ENCODE measurements at regions not wholly inside any gene's neighbourhood (a gene's known extent, or its start where the extent isn't known, plus 50 kb on each side); places are given as distances from the start of the nearest gene placed in this dataset.

- no peak for DNase-seq
These were observed 70.0 kb upstream of the RAD23B start for GRCh38 chr9:107213080-107213479.

GRCh38 chr9:107213561-107214028 is 69.5 kb upstream of the RAD23B start:
- DNase-seq, result no peak

GRCh38 chr9:107214381-107214780 is 68.7 kb upstream of the RAD23B start:
- no peak for DNase-seq

GRCh38 chr9:107214915-107215314 is 68.2 kb upstream of the RAD23B start:
- no peak for DNase-seq

- DNase-seq, result no peak
These were observed 67.7 kb upstream of the RAD23B start for GRCh38 chr9:107215381-107215780.

GRCh38 chr9:107216329-107216728 is 66.8 kb upstream of the RAD23B start:
- no peak for DNase-seq

- no peak for DNase-seq
These were observed 64.1 kb upstream of the RAD23B start for GRCh38 chr9:107218829-107219485.

- no peak for DNase-seq
These were observed 63.5 kb upstream of the RAD23B start for GRCh38 chr9:107219486-107220077.

- no peak for DNase-seq
These were observed 61.8 kb upstream of the RAD23B start for GRCh38 chr9:107221321-107221720.

- no peak for DNase-seq
These were observed 61.0 kb upstream of the RAD23B start for GRCh38 chr9:107222020-107222522.

- no peak for DNase-seq
These were observed 59.7 kb upstream of the RAD23B start for GRCh38 chr9:107223381-107223780.

GRCh38 chr9:107224252-107224651 is 58.8 kb upstream of the RAD23B start:
- no peak for DNase-seq

GRCh38 chr9:107226421-107226820 is 56.7 kb upstream of the RAD23B start:
- DNase-seq, result no peak

- no peak for DNase-seq
These were observed 55.3 kb upstream of the RAD23B start for GRCh38 chr9:107227774-107228173.

GRCh38 chr9:107228496-107229039 is 54.5 kb upstream of the RAD23B start:
- no peak for DNase-seq

- DNase-seq, result no peak
These were observed 53.8 kb upstream of the RAD23B start for GRCh38 chr9:107229241-107229741.

Measured in GDM1 (cell line).